ENCODE measurements at regions not wholly inside any gene's neighbourhood (a gene's known extent, or its start where the extent isn't known, plus 50 kb on each side); places are given as distances from the start of the nearest gene placed in this dataset.

DNA sequence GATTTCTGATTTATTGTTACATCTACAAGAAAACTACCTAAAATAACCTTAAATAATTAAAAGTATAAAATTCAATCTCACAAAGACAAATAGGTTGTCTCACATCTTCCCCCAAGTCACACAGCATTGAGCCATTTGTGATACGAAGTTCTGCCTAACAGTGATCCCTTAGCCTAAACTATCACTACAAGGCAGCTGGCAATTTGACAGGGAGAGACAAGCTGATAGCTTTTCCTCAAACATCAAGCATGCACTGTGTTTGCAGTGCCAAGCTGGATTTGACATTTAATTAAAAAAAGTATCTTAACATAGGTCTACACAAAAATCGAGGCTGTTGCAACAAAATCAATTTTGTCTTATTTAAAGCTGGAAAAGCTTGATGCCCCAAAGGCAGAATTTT lies 464.7 kb upstream of the TRAM1L1 start:
- Histone ChIP-seq H3K9me3 (no peaks in the 10 kb centered on the region), H3K4me3 (no peak overlapping the region), H3K4me2 (no peak overlapping the region), H3K27ac (no peak overlapping the region), H3K4me1 (no peaks in the 10 kb centered on the region)
- ChIA-PET POLR2A (no interaction called here), CTCF (no interaction called here)
- 9% methylated on average over 2 of the region's 2 CpGs for WGBS (ENCODE audit: missing lambda C conversion rate)
- FAIRE-seq (no peak), DNase-seq (ENCODE audit: low read depth in 1 of 2, low spot score in 1 of 2) (no peak), ATAC-seq (no peak)
- TF ChIP-seq MAZ (IDR thresholded peaks at IDR 0.05; ENCODE audit: borderline replicate concordance, low read depth, low read length) = no peak
- TF ChIP-seq CHD4 (IDR thresholded peaks at IDR 0.05; ENCODE audit: borderline replicate concordance) = no peak
- TF ChIP-seq POLR2A (IDR thresholded peaks at IDR 0.05; ENCODE audit: low read length) = no peak
- TF ChIP-seq CBX8 (IDR thresholded peaks at IDR 0.05) = no peak
- TF ChIP-seq, protein P1, sequence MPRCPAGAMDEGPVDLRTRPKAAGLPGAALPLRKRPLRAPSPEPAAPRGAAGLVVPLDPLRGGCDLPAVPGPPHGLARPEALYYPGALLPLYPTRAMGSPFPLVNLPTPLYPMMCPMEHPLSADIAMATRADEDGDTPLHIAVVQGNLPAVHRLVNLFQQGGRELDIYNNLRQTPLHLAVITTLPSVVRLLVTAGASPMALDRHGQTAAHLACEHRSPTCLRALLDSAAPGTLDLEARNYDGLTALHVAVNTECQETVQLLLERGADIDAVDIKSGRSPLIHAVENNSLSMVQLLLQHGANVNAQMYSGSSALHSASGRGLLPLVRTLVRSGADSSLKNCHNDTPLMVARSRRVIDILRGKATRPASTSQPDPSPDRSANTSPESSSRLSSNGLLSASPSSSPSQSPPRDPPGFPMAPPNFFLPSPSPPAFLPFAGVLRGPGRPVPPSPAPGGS (IDR thresholded peaks at IDR 0.05) = no peak

GRCh38 chr4:117560329-117560728 lies 474.0 kb upstream of the NDST3 start:
- Histone ChIP-seq H3K9me3 (no peaks in the 10 kb centered on the region), H3K27ac (no peak overlapping the region), H3K4me3 (no peak overlapping the region), H3K4me1 (no peaks in the 10 kb centered on the region), H3K4me2 (no peak overlapping the region)
- FAIRE-seq (no peak), ATAC-seq (no peak), DNase-seq (ENCODE audit: low read depth in 1 of 2, low spot score in 1 of 2) (peak in 1 of 2 experiments; percentile 6)
- TF ChIP-seq CTCF (IDR thresholded peaks at IDR 0.05) (peak; percentile 17; the same call in 1 of the 3 replicates), FOSL2 (IDR thresholded peaks at IDR 0.05) (no peak), FOSL2 (CRISPR knock-in tag; IDR thresholded peaks at IDR 0.05) (no peak)
- POLR2A ChIA-PET = no interaction called here
- 0% methylated on average over 1 of the region's 1 CpG for WGBS (ENCODE audit: missing lambda C conversion rate)
- CTCF ChIA-PET = interaction anchor here (0.6 kb wide), 1 partner anchor 1381 kb away, joined by 4 read pairs; no protein-coding TSS in a partner anchor

DNA sequence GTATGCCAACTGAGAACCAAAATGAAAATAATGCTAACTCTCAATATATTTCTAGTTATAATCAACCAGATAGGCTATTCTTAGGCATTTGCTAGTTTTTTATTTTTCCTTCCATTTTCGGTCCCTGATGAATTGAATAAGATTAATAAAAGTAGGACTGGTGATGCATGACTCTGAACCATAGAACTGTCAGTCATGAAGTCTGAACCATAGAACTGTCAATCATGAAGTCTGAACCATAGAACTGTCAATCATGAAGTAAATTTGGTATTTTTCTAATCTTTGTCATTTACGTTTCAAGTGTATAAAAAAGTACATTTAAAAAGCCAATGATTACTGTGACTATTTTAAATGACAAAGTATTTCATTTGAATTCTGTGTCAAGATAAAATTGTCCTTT lies 460.2 kb upstream of the NDST3 start:
- CTCF ChIA-PET = no interaction called here
- Histone ChIP-seq H3K4me3 (no peak overlapping the region), H3K4me1 (no peaks in the 10 kb centered on the region), H3K9me3 (no peaks in the 10 kb centered on the region), H3K4me2 (no peak overlapping the region), H3K27ac (no peak overlapping the region)
- DNase-seq (ENCODE audit: low read depth in 1 of 2, low spot score in 1 of 2) = no peak
- FAIRE-seq = no peak
- no peak for ATAC-seq
- no peak for TF ChIP-seq RFX5 (IDR thresholded peaks at IDR 0.05)
- TF ChIP-seq HMGXB4 (CRISPR knock-in tag; IDR thresholded peaks at IDR 0.05; ENCODE audit: borderline replicate concordance) = no peak
- WGBS (ENCODE audit: missing lambda C conversion rate) = 17% methylated on average over 2 of the region's 2 CpGs
- POLR2A ChIA-PET = no interaction called here

DNA sequence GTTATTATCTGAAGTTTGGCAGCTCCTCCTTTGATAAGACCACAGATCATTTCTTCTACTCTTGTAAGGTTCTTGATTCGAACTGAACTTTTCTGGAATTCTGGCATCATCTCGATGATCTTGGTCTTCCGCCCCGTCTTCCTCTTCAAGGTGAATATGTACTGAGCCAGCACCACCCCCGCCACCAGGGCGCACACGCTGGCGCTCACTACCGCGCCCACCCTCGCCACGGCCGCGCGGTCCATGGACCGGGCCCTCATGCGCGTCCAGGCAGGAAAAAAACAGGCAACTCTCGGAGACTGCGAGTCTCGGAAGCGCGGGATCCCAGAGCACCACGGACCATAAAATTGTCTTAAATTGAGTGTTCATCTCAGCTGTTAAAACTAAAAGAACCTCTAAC lies 458.4 kb upstream of the NDST3 start:
- ChIA-PET POLR2A (no interaction called here), CTCF (no interaction called here)
- 54% methylated on average over 22 of the region's 24 CpGs for WGBS (ENCODE audit: missing lambda C conversion rate)
- Histone ChIP-seq H3K9me3 (no peaks in the 10 kb centered on the region), H3K4me2 (no peak overlapping the region), H3K4me1 (no peaks in the 10 kb centered on the region), H3K27ac (no peak overlapping the region), H3K4me3 (no peak overlapping the region)
- DNase-seq (ENCODE audit: low read depth in 1 of 2, low spot score in 1 of 2) (no peak), FAIRE-seq (no peak), ATAC-seq (peak in 1 of 2 experiments; percentile 68; a peak in 2 of 6 replicates)
- no peak for TF ChIP-seq POLR2A (IDR thresholded peaks at IDR 0.05; ENCODE audit: low read length)
- no peak for TF ChIP-seq HOXB5 (CRISPR knock-in tag; IDR thresholded peaks at IDR 0.05)
- TF ChIP-seq MAX (IDR thresholded peaks at IDR 0.05) = no peak
- TF ChIP-seq SREBF2 (IDR thresholded peaks at IDR 0.05) = no peak
- TF ChIP-seq CBX8 (IDR thresholded peaks at IDR 0.05) = no peak
- no peak for TF ChIP-seq JUNB (IDR thresholded peaks at IDR 0.05)
- no peak for TF ChIP-seq NPAS2 (CRISPR knock-in tag; IDR thresholded peaks at IDR 0.05; ENCODE audit: borderline replicate concordance)

Measured in A549 (cell line).